Heart left ventricle (tissue), 13 donors: ENCODE measurements at regions not wholly inside any gene's neighbourhood (a gene's known extent, or its start where the extent isn't known, plus 50 kb on each side); places are given as distances from the start of the nearest gene placed in this dataset.

Experiments used
- CTCF ChIP-seq, 12 donors: fragments of 200-600 bp; sonication (generic) in 4 of 12; IDR thresholded peaks; one replicate each; pipeline versions ENCODE4 v1.5.0 to v1.8.0; 2018 to 2022; ENCODE audit warnings: antibody characterized with exemption in 12 of 12, mild to moderate bottlenecking in 5 of 12
- POLR2A ChIP-seq, 2 donors: fragments of 450-650 bp; IDR thresholded peaks; one replicate each; pipeline ENCODE4 v1.6.1; 2017; ENCODE audit warnings: antibody characterized with exemption in 2 of 2, mild to moderate bottlenecking in 2 of 2, moderate library complexity in 2 of 2
- donor health status: ischemic (EF 13 %, LVEDD 7.1; RV severe dilation, severe dysfunction).
- donor health status: DM: no; HTN: yes; CAD: no.
- donor health status: DM: no; HTN: no; CAD: no.
- donor health status: ischemic (EF 25% LVEDD 6.9; RV normal size, moderate dysfunction).
- donor health status: ischemic (EF 25% LVEDD 5.7; RV mildly dilated, moderate dysfunction).
- donor health status: ischemic (EF 35%, LVEDD 5.7; RV mildly dilated, moderate dysfunction).
- donor health status: nonischemic (EF 11% LVEDD 7.7; RV severe dilation, severe dysfunction).
- donor health status: DM: yes; HTN: yes; CAD: no.
- donor health status: PGD.
- donor health status: ischemic (EF 29% LVEDD 5.4; RV normal size, mild dysfunction).
- donor health status: nonischemic (EF 23%, LVEDD 6.1; RV moderate dilation, normal function).

DNA sequence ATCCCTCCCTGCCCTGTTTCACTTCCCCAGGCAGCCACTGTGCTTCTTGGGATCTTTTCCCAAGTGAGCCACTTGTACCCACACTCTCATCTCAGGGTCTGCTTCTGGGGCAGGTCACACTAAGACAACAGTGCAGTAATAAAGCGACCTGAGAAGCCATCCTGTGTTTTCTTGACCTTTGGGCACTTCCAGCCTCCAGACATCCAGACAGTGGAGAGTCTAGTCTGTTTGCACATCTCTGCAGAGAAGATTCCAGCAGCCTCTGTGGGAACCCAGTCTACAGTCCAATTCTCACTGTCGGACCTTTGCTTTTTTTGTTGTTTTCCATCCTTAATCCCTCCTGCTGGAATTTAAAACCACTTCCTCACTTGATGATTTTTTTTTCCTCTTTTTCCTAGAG, 50.3 kb upstream of the ATP6AP2 start:
- no peak for TF ChIP-seq CTCF (IDR thresholded peaks at IDR 0.05)
- TF ChIP-seq POLR2A (IDR thresholded peaks at IDR 0.05), result no peak
